IMR-90 (cell line): ENCODE measurements at regions not wholly inside any gene's neighbourhood (a gene's known extent, or its start where the extent isn't known, plus 50 kb on each side); places are given as distances from the start of the nearest gene placed in this dataset.

Experiments used
- ATAC-seq: fragments of 200-7000 bp; cut with Tn5 transposase; 2 replicates; pipeline ENCODE4 v1.9.1; 2020; ENCODE audit warnings: low read depth, mild to moderate bottlenecking, moderate library complexity
- BruUV-seq: library from RNA; stranded (reverse); fragments of 400-500 nt; replicated peaks from 2 replicates; lab custom pipeline; 2021; lab: Mats Ljungman, UMichigan
- CTCF ChIA-PET: fragments of 300-600 bp; formaldehyde crosslinking; extraction: SDS; loops from one replicate; lab custom pipeline; 2021; ENCODE audit warnings: antibody characterized with exemption; lab: Yijun Ruan, JAX
- POLR2A ChIA-PET: fragments of 300-600 bp; sonication (Branson Sonifier 250); formaldehyde crosslinking; loops from one replicate; lab custom pipeline; 2022; ENCODE audit warnings: antibody characterized with exemption; ENCODE audit not compliant: unreplicated experiment; lab: Charles Lee
- DNase-seq: peaks from one replicate; pipeline ENCODE4 v3.0.0; 2013
- H2AFZ ChIP-seq: replicated peaks from 2 replicates; pipeline ENCODE3; 2013; ENCODE audit warnings: low read length, mild to moderate bottlenecking; ENCODE audit not compliant: poor library complexity
- H2AK5ac ChIP-seq: 2 replicates; pipeline ENCODE4 v1.6.1; 2013; ENCODE audit warnings: low read depth, low read length, inconsistent platforms
- H2AK9ac ChIP-seq: replicated peaks from 2 replicates; pipeline ENCODE3; 2013; ENCODE audit warnings: mild to moderate bottlenecking, low read depth, low read length, moderate library complexity; ENCODE audit not compliant: poor library complexity
- H2BK120ac ChIP-seq: 2 replicates; pipeline ENCODE4 v1.6.1; 2013; ENCODE audit warnings: low read depth, low read length, inconsistent platforms
- H2BK15ac ChIP-seq: 3 replicates; pipeline ENCODE4 v1.6.1; 2013; ENCODE audit warnings: low read depth, low read length, inconsistent platforms
- H2BK20ac ChIP-seq: 2 replicates; pipeline ENCODE4 v1.6.1; 2013; ENCODE audit warnings: low read depth, mild to moderate bottlenecking, inconsistent platforms, low read length, moderate library complexity
- H2BK5ac ChIP-seq: 2 replicates; pipeline ENCODE4 v1.6.1; 2013; ENCODE audit warnings: mild to moderate bottlenecking, low read depth, low read length, inconsistent platforms; ENCODE audit not compliant: poor library complexity, severe bottlenecking
- H3K14ac ChIP-seq: replicated peaks from 2 replicates; pipeline ENCODE4 v1.6.1; 2013; ENCODE audit warnings: low read depth, low read length, inconsistent platforms
- H3K18ac ChIP-seq: 2 replicates; pipeline ENCODE4 v1.6.1; 2013; ENCODE audit warnings: low read depth, low read length, control low read depth
- H3K23ac ChIP-seq: 2 replicates; pipeline ENCODE4 v1.6.1; 2013; ENCODE audit warnings: low read depth, low read length, inconsistent platforms
- H3K27ac ChIP-seq: 2 replicates; pipeline ENCODE4 v1.5.1; 2013; ENCODE audit warnings: mild to moderate bottlenecking, control low read depth, low read length; ENCODE audit not compliant: insufficient read depth
- H3K27me3 ChIP-seq: 2 replicates; pipeline ENCODE4 v1.6.1; 2013; ENCODE audit warnings: low read length; ENCODE audit not compliant: control insufficient read depth, insufficient read depth
- H3K36me3 ChIP-seq: 2 replicates; pipeline ENCODE4 v1.6.1; 2013; ENCODE audit warnings: low read length, mixed read lengths; ENCODE audit not compliant: control insufficient read depth, insufficient read depth
- H3K4ac ChIP-seq: 2 replicates; pipeline ENCODE4 v1.6.1; 2013; ENCODE audit warnings: low read depth, low read length, inconsistent platforms
- H3K4me1 ChIP-seq: 2 replicates; pipeline ENCODE4 v1.6.1; 2013; ENCODE audit warnings: low read length, mixed read lengths; ENCODE audit not compliant: control insufficient read depth, insufficient read depth
- H3K4me2 ChIP-seq: 2 replicates; pipeline ENCODE4 v1.6.1; 2013; ENCODE audit warnings: low read depth, mild to moderate bottlenecking, control low read depth, low read length, moderate library complexity
- H3K4me3 ChIP-seq: 2 replicates; pipeline ENCODE4 v1.5.1; 2013; ENCODE audit warnings: low read depth, mild to moderate bottlenecking, control low read depth, low read length, moderate library complexity; ENCODE audit not compliant: insufficient read depth
- H3K56ac ChIP-seq: 2 replicates; pipeline ENCODE4 v1.6.1; 2013; ENCODE audit warnings: low read length, inconsistent platforms; ENCODE audit not compliant: insufficient read depth; ENCODE audit errors: extremely low read depth
- H3K79me1 ChIP-seq, 2 experiments: 2 replicates each; pipeline ENCODE4 v1.6.1; 2013; ENCODE audit warnings: low read length in 2 of 2, inconsistent platforms in 1 of 2, low read depth in 1 of 2
- H3K9ac ChIP-seq: 2 replicates; pipeline ENCODE4 v1.6.1; 2013; ENCODE audit warnings: low read depth, low read length, control low read depth
- H3K9me1 ChIP-seq: 2 replicates; pipeline ENCODE4 v1.6.1; 2013; ENCODE audit warnings: low read length, inconsistent platforms; ENCODE audit not compliant: insufficient read depth
- H3K9me3 ChIP-seq: 2 replicates; pipeline ENCODE4 v1.6.1; 2013; ENCODE audit warnings: low read length; ENCODE audit not compliant: control insufficient read depth, insufficient read depth
- H4K20me1 ChIP-seq: 2 replicates; pipeline ENCODE4 v1.6.1; 2013; ENCODE audit warnings: low read length, inconsistent platforms; ENCODE audit not compliant: insufficient read depth
- H4K5ac ChIP-seq: 2 replicates; pipeline ENCODE4 v1.6.1; 2013; ENCODE audit warnings: mild to moderate bottlenecking, low read depth, low read length, control low read depth
- H4K8ac ChIP-seq, 2 experiments: 2 replicates each; pipeline ENCODE4 v1.6.1; 2013; ENCODE audit warnings: low read depth in 2 of 2, low read length in 2 of 2, control low read depth in 1 of 2, inconsistent platforms in 1 of 2
- H4K91ac ChIP-seq: 2 replicates; pipeline ENCODE4 v1.6.1; 2013; ENCODE audit warnings: low read depth, low read length, inconsistent platforms; ENCODE audit not compliant: insufficient read depth
- BHLHE40 ChIP-seq: fragments of 150-350 bp; IDR thresholded peaks from 2 replicates; pipeline ENCODE4 v1.6.1; 2016; ENCODE audit warnings: mild to moderate bottlenecking, low read depth, low read length
- CHD1 ChIP-seq: IDR thresholded peaks from 2 replicates; pipeline ENCODE4 v1.6.1; 2012; ENCODE audit warnings: low read depth, low read length, improper control_type of control experiment
- FOS ChIP-seq: fragments of 150-350 bp; IDR thresholded peaks from 2 replicates; pipeline ENCODE4 v1.6.1; 2016; ENCODE audit warnings: low read depth, low read length
- MAFK ChIP-seq: IDR thresholded peaks from 2 replicates; pipeline ENCODE4 v1.6.1; 2012; ENCODE audit warnings: low read depth, low read length, improper control_type of control experiment
- MXI1 ChIP-seq: IDR thresholded peaks from 2 replicates; pipeline ENCODE4 v1.6.1; 2012; ENCODE audit warnings: low read depth, mild to moderate bottlenecking, low read length, moderate library complexity, borderline replicate concordance
- NFE2L2 ChIP-seq: fragments of 150-350 bp; IDR thresholded peaks from 2 replicates; pipeline ENCODE4 v1.6.1; 2016; ENCODE audit warnings: low read depth, mild to moderate bottlenecking, low read length
- POLR2A ChIP-seq: IDR thresholded peaks from 2 replicates; pipeline ENCODE4 v1.6.1; 2012; ENCODE audit warnings: mild to moderate bottlenecking, low read depth, low read length
- RAD21 ChIP-seq: IDR thresholded peaks from 2 replicates; pipeline ENCODE4 v1.6.1; 2012; ENCODE audit warnings: low read length, improper control_type of control experiment
- RCOR1 ChIP-seq: IDR thresholded peaks from 2 replicates; pipeline ENCODE4 v1.6.1; 2012; ENCODE audit warnings: mild to moderate bottlenecking, low read length, improper control_type of control experiment; ENCODE audit not compliant: insufficient replicate concordance
- RFX5 ChIP-seq: IDR thresholded peaks from 2 replicates; pipeline ENCODE4 v1.8.0; 2012; ENCODE audit warnings: low read depth, mild to moderate bottlenecking, low read length, moderate library complexity
- WGBS, 2 experiments: methylation state at CpG; one replicate each; pipeline versions ENCODE4 v1.1.5 to v1.1.7; 2013; ENCODE audit warnings: missing lambda C conversion rate in 2 of 2; ENCODE audit not compliant: insufficient read length in 1 of 2; ENCODE audit errors: extremely low coverage in 2 of 2; 5-methylcytosine and 5-hydroxymethylcytosine counted together
- dilution Hi-C: fragments of 300-500 bp; cut with HindIII; formaldehyde crosslinking; loops from one replicate; pipeline ENCODE4 v1.14.3; 2018; ENCODE audit warnings: low sequenced_read_pairs; ENCODE audit not compliant: unreplicated experiment
- in situ Hi-C: fragments of 300-500 bp; cut with MboI; formaldehyde crosslinking; loops from 3 replicates; pipeline ENCODE4 v1.14.3; 2019; ENCODE audit warnings: low sequenced_read_pairs, inconsistent platforms, mixed read lengths
- intact Hi-C: fragments of 100-400 bp; cut with micrococcal nuclease; formaldehyde crosslinking; loops from 2 replicates; pipeline ENCODE4 v1.10.0; 2022
- TF ChIP-seq, protein P1 (sequence below): fragments of 150-350 bp; IDR thresholded peaks from 2 replicates; pipeline ENCODE4 v1.6.1; 2017; ENCODE audit warnings: mild to moderate bottlenecking, antibody characterized with exemption, low read length, low read depth
- TF ChIP-seq, protein P2 (sequence below): conservative IDR thresholded peaks from 2 replicates; pipeline ENCODE4 v1.5.1; 2012; ENCODE audit warnings: mild to moderate bottlenecking, low read depth, low read length, improper control_type of control experiment
- TF ChIP-seq, protein P3 (sequence below): fragments of 150-350 bp; IDR thresholded peaks from 2 replicates; pipeline ENCODE4 v1.6.1; 2016; ENCODE audit warnings: low read depth, mild to moderate bottlenecking, low read length, moderate library complexity, borderline replicate concordance

DNA sequence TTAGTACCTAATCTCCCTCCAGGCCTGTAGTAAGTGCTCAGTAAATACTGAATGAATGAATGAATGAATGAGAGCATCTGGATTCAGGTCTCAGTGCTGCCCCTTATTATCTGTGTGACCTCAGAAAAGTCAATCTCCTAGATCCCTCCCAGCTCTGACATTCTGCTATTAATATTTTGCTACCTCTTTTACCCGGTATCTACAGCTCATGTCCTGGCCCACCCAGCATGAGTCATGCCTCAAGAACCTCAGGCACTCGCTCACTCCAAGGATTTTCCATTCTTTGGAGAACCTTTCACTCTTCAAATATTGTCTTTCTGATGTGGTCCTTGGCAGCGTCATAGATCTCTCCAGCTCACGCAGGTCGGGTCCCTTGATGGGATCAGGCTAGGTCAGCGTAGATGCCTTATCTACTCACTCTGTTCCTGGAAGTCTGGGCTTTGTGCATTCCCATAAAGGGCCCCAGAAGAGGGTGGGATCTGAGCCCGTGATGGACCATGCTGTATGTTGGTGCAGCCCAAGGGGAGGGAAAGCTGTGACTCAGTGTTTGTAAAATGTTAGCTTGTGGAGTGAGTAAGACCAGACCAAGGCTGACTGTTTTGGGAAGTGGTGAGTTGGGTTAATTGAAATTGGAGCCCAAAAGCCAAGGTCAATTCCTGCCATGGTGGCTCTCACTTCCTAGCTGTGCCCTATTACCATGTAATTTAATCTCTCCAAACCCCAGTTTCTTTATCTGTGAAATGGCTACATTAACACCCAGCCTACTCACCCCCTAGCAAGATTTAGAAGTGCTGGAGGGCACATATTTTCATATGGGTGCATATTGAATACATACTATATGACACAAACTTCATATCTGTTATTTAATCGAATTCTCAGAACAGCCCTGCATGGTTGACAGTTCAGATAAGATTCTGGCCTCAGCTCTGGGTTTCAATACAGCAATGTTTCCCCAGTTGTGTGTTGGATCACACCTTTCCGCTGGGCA, 214.1 kb upstream of the USP24 start:
- no TSS peak for BruUV-seq
- peak overlapping the region; percentile 99 for H2AK5ac ChIP-seq
- intact Hi-C loops (loop anchor here (1.0 to 10.0 kb wide), 5 partner anchors 14 to 290 kb away; no protein-coding TSS in a partner anchor), dilution Hi-C loops (no loop called here), in situ Hi-C loops (no loop called here)
- WGBS, 2 experiments = 33% methylated on average over 3 of the region's 9 CpGs; no CpG with 5 or more reads in 1 of the 2 experiments
- peak overlapping the region; percentile 94 for H3K56ac ChIP-seq
- peak overlapping the region; percentile 80 for H3K27ac ChIP-seq
- H3K4me1 ChIP-seq = peaks cover 38% of the 10 kb centered on the region
- H2BK15ac ChIP-seq = peak overlapping the region; percentile 96; the same call in 2 of the 3 replicates
- H3K27me3 ChIP-seq = no peaks in the 10 kb centered on the region
- H3K79me1 ChIP-seq = peaks cover 0 to 5% of the 10 kb centered on the region in 2 experiments; a peak in 2 of 4 replicates
- H2AFZ ChIP-seq = peak overlapping the region; percentile 75
- peak; percentile 100 for DNase-seq
- H2AK9ac ChIP-seq = peak overlapping the region; percentile 97
- H3K36me3 ChIP-seq = no peaks in the 10 kb centered on the region
- H3K18ac ChIP-seq = peak overlapping the region; percentile 98
- peak overlapping the region; percentile 17; the same call in 1 of the 2 replicates for H3K4me2 ChIP-seq
- H3K23ac ChIP-seq = peak overlapping the region; percentile 98
- peak overlapping the region; percentile 99 for H2BK5ac ChIP-seq
- peak overlapping the region; percentile 92 to 98 for H4K8ac ChIP-seq
- H4K20me1 ChIP-seq = no peaks in the 10 kb centered on the region
- H2BK120ac ChIP-seq = peak overlapping the region; percentile 99
- peak; percentile 85 for ATAC-seq
- peak overlapping the region; percentile 99 for H4K91ac ChIP-seq
- H3K9me1 ChIP-seq = peaks cover 29% of the 10 kb centered on the region
- no peak overlapping the region for H3K4me3 ChIP-seq
- H3K14ac ChIP-seq = peak overlapping the region; percentile 98
- no peaks in the 10 kb centered on the region for H3K9me3 ChIP-seq
- POLR2A ChIA-PET = no interaction called here
- CTCF ChIA-PET = interaction anchor here (0.6 to 2.3 kb wide), 4 partner anchors 50 to 1177 kb away, joined by 3 to 8 read pairs (median 4); no protein-coding TSS in a partner anchor
- peak overlapping the region; percentile 95 for H4K5ac ChIP-seq
- peak overlapping the region; percentile 50; the same call in 1 of the 2 replicates for H3K9ac ChIP-seq
- peak overlapping the region; percentile 99 for H2BK20ac ChIP-seq
- peak overlapping the region; percentile 100 for H3K4ac ChIP-seq
- TF ChIP-seq RFX5 (no peak), MXI1 (peak; percentile 56; the same call in 1 of the 2 replicates), MAFK (peak; percentile 42; the same call in 1 of the 2 replicates), RCOR1 (peak; percentile 28), NFE2L2 (no peak), FOS (peak; percentile 79), RAD21 (peak; percentile 29; the same call in 1 of the 2 replicates), POLR2A (0 out of 2 replicates have a peak, but pooled peaks have one; percentile 15), CHD1 (no peak), BHLHE40 (peak; percentile 67)
- TF ChIP-seq, protein P1, sequence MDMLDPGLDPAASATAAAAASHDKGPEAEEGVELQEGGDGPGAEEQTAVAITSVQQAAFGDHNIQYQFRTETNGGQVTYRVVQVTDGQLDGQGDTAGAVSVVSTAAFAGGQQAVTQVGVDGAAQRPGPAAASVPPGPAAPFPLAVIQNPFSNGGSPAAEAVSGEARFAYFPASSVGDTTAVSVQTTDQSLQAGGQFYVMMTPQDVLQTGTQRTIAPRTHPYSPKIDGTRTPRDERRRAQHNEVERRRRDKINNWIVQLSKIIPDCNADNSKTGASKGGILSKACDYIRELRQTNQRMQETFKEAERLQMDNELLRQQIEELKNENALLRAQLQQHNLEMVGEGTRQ = no peak
- TF ChIP-seq, protein P2, sequence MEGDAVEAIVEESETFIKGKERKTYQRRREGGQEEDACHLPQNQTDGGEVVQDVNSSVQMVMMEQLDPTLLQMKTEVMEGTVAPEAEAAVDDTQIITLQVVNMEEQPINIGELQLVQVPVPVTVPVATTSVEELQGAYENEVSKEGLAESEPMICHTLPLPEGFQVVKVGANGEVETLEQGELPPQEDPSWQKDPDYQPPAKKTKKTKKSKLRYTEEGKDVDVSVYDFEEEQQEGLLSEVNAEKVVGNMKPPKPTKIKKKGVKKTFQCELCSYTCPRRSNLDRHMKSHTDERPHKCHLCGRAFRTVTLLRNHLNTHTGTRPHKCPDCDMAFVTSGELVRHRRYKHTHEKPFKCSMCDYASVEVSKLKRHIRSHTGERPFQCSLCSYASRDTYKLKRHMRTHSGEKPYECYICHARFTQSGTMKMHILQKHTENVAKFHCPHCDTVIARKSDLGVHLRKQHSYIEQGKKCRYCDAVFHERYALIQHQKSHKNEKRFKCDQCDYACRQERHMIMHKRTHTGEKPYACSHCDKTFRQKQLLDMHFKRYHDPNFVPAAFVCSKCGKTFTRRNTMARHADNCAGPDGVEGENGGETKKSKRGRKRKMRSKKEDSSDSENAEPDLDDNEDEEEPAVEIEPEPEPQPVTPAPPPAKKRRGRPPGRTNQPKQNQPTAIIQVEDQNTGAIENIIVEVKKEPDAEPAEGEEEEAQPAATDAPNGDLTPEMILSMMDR = no peak
- TF ChIP-seq, protein P3, sequence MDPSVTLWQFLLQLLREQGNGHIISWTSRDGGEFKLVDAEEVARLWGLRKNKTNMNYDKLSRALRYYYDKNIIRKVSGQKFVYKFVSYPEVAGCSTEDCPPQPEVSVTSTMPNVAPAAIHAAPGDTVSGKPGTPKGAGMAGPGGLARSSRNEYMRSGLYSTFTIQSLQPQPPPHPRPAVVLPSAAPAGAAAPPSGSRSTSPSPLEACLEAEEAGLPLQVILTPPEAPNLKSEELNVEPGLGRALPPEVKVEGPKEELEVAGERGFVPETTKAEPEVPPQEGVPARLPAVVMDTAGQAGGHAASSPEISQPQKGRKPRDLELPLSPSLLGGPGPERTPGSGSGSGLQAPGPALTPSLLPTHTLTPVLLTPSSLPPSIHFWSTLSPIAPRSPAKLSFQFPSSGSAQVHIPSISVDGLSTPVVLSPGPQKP = no peak
